HG02970 (cell line): ENCODE measurements at regions not wholly inside any gene's neighbourhood (a gene's known extent, or its start where the extent isn't known, plus 50 kb on each side); places are given as distances from the start of the nearest gene placed in this dataset.

Source experiments
- ATAC-seq: cut with Tn5 transposase; IDR thresholded peaks from one replicate; pipeline ENCODE4 v1.9.1; 2021; ENCODE audit warnings: mild to moderate bottlenecking, moderate library complexity, moderate number of reproducible peaks; ENCODE audit not compliant: unreplicated experiment, low FRiP score

- ATAC-seq: no peak
These were observed 195.8 kb upstream of the HABP2 start for GRCh38 chr10:113356794-113357680.

GRCh38 chr10:113357681-113358300, 195.1 kb upstream of the HABP2 start:
- ATAC-seq: no peak

DNA sequence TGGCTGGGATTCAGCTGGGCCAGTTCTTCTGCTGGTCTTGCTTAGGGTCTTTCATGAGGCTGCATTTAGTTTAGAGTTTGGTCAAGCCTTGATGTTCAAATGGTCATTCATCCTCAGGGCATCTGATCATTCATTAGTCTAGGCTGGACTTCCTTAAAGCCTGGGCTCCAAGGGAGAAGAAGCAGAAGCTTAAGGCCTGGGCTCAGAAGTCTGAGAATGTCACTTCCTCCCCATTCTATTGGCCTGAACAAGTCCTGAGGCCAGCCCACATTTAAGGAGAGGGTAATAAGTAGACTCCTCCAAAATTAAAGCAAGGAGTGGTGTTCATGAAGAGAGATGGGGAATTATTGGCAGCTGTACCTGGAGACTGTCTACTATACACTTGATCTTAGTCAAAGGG, 193.2 kb upstream of the HABP2 start:
- ATAC-seq: no peak

GRCh38 chr10:113360870-113361269, 192.0 kb upstream of the HABP2 start:
- no peak for ATAC-seq

DNA sequence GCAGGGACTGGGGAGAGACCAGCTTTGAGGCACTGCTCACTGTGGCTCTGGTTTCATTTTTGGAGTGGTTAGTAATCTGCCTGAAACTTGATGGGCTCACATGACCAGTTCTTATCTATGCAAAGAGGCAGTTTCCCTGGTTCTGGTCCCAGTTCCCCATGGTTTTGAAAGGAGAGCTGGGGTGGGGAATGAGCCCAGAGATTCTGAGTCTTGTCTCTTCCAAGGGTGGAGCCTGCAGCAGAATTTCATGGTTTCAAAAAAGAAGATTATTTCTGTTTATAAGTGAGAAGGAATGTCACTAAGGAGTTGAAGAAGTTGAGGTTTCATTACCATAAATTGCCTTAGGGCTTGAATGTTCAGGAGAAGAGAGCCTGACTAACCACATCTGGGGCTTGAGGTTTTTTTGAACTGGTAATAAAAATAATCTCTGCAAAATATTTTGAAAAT, 190.2 kb upstream of the HABP2 start:
- ATAC-seq: no peak

- ATAC-seq: no peak
These were observed 188.6 kb upstream of the HABP2 start for GRCh38 chr10:113364227-113364626.

DNA sequence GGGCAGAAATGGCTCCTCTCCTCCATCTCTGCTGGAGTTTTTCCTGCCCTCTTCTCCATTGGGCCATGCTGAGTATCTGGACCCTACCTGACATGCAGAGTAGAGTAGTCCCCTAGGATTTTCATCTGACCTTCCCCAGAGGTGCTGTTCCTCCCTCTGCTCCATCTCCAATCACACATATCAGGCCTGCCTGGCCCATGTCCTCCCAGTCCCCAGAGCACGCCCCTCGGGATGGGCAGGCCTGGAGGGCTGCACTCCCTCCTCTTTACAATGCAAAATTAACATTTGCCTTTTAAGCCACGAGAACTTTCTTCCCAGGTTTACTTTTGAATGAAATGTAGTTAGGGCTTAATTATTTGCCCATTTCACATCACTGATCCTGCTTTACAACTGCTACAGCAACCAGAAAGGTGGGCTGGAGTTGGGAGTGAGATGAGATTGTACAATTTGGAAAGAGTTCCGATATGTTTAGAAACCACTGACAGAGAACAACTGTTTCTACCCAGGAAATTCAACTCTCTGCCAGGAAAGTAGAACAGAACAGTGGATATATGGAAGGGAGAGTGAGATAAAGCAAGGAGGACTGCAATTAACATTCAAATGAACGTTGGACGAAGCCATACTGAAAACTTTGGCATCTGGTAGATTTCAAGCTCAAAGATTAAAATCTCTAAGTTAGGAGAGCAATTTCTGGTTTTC, 184.0 kb upstream of the HABP2 start:
- ATAC-seq: no peak

GRCh38 chr10:113369365-113369694, 183.5 kb upstream of the HABP2 start:
- ATAC-seq: no peak

GRCh38 chr10:113376428-113376827, 176.4 kb upstream of the HABP2 start:
- no peak for ATAC-seq

- ATAC-seq: no peak
These were observed 173.8 kb upstream of the HABP2 start for GRCh38 chr10:113379091-113379490.

- ATAC-seq: no peak
These were observed 171.4 kb upstream of the HABP2 start for GRCh38 chr10:113381416-113381815.

- ATAC-seq: no peak
These were observed 170.8 kb upstream of the HABP2 start for GRCh38 chr10:113381981-113382509.

DNA sequence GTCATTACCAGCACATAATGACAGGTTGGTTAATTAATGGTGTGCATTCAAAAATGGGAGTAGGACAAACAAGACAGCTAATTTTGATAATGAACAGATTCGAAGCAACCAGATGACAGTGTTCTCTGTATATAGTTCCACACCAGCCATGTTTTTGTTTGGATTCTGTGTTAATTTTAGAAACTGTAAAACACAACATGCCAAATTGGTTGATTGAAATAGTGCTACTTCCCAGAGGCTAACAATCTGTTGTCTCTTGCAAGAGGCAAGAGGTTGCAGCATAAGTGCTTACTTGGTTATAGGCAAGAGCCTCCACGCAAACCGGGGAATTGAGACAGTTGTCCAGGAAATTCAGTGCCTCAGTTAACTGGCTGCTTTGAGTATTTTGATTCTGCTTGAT, 170.2 kb upstream of the HABP2 start:
- ATAC-seq: no peak

- ATAC-seq: no peak
These were observed 168.7 kb upstream of the HABP2 start for GRCh38 chr10:113384181-113384580.

- ATAC-seq: peak; percentile 67
These were observed 167.5 kb upstream of the HABP2 start for GRCh38 chr10:113385021-113385999.

DNA sequence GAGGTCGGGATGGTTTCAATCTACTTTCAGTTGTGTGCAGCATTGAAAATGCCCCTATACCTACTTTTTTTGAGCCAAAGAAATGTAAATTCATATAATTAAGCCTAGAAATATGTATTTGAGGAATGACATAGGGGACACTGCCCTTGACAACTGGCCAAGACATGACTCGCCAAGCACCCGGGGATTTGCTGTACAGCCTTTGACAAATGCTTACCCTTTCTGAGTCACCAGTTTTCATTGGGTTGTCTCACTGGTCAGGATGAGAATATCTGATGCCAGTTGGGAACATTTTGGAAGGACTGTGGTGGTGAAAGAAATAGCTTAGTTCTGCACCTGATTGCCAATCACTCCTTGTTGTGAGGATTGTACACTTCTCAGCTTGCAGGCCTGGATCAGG, 166.8 kb upstream of the HABP2 start:
- no peak for ATAC-seq

DNA sequence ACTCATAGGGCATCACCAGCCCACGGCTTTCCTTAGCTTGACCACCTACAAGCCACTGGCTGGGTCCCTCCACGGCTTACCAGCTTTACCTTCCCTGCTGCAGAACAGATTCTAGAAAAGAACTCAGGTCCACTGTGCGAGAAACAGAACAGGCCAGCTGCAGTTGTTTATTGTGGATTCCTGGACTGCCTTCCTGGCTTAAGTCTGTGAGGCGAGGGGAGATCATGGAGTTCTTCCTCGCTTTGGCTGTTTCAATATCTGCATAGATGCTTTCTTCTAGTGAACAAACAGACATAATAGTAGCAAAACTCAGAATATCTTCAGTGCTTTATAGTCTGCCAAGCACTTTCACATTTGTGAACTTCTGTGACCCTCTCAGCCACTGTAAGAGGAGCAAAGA, 162.9 kb upstream of the HABP2 start:
- no peak for ATAC-seq

- ATAC-seq: no peak
These were observed 162.0 kb upstream of the HABP2 start for GRCh38 chr10:113390896-113391295.

DNA sequence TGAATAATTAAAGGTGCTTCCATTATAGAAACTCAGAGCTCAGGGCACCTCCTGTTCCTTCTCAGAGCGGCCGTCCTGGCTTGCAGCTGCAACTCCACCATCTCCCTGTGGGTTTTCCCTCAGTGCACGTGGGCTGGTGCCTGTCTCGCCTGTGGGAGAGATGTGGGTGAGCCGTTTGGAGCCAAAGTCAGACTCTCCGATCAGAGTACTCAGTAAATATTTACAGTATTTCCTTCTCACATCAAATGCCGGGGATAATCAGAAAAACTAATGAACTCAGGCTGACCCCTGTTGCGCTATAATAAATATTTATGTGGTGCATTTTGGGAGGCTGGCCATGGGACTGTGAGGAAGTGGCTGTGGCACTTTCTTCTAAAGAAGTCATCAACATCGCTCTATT, 155.8 kb upstream of the HABP2 start:
- no peak for ATAC-seq

- no peak for ATAC-seq
These were observed 153.8 kb upstream of the HABP2 start for GRCh38 chr10:113399065-113399464.
